GM18499 (cell line): ENCODE measurements at regions not wholly inside any gene's neighbourhood (a gene's known extent, or its start where the extent isn't known, plus 50 kb on each side); places are given as distances from the start of the nearest gene placed in this dataset.

ENCODE experiments used
- ATAC-seq: cut with Tn5 transposase; IDR thresholded peaks from one replicate; pipeline ENCODE4 v1.9.1; 2021; ENCODE audit warnings: moderate number of reproducible peaks; ENCODE audit not compliant: insufficient read depth, unreplicated experiment

DNA sequence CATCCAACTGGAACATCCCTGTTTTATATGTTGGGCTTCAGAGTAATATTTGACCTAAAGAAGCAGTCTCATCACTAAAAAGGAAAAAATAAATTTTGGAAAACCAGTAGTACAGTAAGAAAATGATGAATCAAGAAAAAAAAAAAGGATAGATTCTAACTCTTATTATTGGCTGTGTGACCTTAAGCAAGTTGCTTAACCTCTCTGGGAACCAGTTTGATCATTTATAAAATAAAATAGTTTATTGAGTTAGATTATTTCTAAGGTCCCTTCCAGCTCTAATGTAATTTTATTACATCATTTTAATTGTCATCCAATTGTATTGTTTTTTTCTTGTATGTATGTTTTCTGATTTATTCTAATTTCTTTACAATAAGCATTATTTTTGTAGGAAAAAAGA, 127.0 kb downstream of the PRELID2 start:
- no peak for ATAC-seq

DNA sequence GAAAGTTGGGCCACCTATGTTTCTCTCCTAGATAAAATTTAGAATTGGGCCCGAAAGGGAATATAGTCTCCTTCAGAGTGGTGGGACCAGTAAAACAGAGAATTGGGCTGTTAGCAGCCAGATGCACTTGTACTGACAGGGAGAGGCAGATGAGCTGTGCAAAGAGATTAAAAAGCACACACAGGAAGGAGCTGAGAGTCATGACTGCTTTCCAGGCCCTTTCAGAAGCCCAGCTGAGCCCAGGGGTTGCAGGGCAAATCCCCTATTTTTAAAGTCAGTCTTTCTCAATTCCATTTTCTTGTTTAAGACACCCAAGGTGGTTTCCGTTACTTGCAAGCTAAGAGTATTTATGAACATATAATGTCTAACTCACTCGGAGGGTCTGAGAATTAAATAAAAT, 130.4 kb downstream of the PRELID2 start:
- ATAC-seq = no peak

DNA sequence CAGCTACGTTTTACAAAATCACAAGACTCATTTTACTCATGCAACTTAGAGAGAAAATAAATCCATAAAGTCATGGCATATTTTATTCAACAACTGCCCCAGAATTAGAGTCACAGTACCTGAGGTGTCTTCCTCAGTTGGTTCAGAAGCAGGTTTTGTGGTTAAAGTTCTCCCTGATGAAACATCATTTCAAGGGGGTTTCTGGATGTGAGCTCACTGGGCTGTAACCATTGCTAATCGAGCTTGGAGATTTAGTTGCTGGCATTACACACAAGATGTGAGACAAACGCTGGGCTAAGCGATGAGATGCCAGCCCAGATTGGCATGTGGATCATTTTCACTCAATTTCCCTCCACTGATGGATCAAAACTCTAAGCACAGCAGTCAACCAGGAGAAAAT, 131.3 kb downstream of the PRELID2 start:
- ATAC-seq = no peak

DNA sequence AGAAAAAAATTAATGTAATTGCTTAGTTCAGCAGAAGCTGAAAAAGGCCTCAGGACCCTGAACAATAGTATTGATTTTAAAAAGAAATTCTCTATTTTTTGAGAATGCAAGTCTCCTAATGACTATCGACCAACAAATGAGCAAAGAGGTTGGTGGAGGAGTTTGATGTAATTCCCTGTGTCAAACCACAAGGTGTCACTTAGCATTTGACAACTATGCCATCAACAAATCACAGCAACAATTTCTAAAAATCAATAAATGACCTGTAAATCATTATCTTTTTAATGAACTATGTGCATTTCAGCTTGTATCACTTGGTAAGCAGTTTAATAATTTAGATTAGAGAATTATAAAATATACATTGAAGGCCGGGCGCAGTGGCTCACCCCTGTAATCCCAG, 133.7 kb downstream of the PRELID2 start:
- no peak for ATAC-seq

DNA sequence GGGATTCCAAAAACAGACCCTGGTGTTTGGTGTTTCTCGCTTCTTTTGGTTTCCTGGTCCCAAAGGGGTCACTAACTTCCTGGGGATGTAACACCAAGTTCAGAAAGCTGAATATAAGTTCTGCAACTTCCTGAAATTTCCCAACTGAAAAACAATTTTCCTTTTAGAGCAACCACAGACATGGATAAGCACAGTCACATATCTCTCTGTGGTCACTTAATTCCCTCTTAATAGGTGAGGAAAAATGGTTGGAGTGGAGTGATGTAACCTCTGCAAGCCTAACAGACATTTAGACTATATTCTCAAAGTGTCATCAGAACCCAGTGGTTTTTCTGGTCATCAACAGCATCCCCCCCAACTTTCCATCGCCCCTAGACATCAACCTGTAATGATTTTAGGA, 135.3 kb downstream of the PRELID2 start:
- ATAC-seq = no peak

DNA sequence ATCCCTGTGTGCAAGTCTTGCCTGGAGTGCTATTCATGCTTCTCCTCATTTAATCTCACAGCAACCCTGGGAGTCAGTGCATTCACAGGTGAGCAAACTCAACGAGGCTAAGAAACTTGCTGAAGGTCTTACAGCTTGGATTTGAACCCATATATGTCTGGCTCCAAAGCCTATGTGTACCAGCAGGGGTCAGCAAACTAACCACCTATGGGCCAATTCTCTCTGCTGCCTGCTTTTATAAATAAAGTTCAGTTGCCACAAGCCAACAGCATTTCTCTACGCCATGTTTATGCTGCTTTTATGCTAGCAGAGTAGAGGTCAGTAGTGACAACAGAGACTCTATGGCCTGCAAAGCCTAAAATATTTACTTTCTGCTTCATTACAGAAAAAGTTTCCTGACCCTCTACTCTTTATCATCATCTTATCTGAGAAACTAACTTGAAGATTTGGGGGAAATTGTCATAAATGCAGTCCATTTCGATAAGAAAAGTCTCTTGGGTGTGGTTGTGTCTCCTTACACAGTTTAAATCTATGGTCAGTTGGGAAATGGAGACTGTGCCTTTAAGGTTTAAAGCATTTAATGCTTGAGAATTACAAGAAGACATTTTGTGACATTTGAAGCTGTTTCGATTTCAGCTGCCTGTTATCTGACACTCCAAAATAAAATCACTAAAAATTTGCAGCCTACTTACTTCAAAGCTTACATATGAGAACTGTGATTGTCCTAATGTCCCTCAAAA, 137.7 kb downstream of the PRELID2 start:
- peak; percentile 60 for ATAC-seq

DNA sequence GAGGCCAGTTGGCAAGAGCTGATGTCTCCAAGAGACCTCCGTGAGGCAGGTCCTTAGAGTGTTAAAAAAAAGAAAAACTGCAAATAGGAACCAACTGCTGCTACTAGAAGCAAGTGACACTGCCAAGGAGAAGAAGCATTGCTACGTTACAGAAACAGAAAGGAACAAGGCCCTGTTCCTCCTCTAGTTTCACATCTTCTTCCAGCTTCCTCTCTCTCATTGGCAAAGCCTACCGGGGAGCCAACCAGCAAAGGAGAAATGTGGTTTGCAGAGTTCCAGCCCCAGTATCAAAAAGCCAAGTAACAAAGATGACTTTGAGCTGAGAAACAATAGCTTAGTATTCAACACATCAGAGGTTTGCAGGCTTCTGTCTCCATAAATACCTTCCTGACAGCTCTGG, 145.9 kb downstream of the PRELID2 start:
- peak; percentile 90 for ATAC-seq

DNA sequence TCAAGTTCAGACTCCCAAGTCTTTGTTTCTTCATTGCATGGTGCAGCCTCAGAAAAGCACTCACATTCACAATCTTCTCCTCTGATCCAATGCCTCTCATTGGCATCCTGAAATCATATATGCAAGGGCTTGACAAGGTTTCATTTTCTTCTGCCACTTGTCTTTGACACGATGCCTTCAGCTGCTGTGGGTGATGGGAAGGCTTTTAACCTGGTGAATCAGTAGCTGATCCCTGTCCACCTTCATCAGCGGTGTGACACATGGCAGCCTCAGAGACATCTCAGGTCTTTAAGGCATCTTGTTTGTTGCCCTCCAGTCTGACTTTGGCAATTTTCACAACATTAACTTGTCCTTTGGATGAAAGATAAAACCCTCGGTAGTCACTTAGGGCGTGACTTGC, 147.2 kb downstream of the PRELID2 start:
- no peak for ATAC-seq

DNA sequence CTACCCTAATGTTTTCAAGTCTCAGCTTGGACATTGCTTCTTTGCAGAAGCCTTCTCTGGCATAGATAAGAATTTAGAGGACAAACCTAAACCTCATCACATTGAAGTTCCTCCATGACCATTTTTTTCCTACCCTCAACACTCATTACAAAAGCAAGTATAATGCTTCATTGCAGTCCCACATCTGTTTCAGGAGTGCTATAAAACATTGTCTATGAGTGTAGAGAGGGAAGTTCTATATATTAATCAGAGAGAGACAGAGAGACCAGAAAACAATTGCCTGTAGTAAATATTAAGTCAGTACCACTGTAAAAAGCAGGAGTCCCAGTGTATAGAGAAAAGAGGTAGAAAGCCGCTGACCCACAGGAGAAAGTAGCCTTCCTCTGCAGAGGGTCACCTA, 149.7 kb downstream of the PRELID2 start:
- no peak for ATAC-seq

DNA sequence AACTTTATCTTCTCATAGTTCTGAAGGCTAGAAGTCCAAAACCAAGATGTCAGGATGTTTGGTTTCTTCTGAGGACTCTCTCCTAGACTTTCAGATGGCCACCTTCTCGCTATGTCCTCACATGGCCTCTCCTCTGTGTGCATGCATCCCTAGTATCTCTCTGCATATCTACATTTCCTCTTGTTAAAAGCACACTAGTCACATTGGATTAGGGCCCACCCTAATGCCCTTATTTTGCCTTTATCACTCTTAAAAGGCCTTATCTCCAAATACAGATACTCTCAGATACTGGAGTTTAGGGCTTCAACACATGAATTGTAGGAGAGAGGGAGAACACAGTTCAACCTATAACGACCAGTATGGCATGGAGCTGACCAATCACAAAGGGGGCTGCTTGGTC, 151.7 kb downstream of the PRELID2 start:
- ATAC-seq = no peak

DNA sequence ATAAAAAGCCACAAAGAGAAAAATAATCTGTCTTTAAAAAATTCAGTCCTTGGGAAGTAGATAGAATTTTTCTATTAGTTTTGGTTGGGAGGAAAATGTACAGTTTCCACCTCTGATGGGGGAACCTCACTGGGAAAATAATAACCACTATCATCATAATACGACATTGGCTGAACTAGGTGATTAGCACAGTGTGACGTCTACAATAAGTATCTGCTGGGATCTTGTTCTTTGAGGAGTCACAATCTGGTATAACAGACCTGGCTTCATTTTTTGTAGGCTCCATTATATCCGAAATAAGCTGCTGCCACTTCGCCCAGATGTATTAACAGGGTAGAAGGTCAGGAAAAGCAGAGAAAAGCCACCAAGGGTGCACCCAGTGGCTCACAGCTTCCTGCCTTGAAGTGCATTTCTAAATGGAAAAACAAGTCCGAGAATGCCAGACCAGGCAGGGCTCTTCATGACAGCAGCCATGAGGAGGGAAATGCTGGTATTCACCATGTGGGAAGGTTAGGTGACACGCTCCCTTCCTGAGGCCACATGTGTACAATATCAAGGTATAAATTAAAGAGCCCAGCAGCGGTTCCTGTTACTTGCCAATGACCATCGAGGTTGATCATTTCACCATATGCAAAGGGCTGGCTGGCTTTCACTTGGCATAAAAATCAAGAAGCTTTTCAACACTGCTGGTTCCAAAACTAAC, 152.8 kb downstream of the PRELID2 start:
- ATAC-seq = no peak

DNA sequence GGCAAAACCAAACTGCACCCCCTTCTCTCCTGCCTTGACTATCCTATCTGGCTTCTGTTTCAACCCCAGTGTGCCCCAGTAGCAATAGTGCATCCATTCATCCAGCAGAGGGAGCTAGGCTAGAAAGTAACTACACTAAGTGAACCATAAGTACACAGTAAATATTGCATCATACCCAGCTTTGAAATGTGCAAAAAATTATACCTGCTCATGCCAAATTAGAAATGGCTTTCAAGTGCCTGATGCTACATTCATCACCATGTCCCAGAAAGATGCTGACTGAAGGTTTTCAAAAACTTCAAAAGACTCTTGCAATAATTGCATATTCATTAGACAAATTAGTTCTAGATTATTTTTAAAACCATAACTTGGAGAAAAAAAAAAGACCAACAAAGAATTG, 153.5 kb downstream of the PRELID2 start:
- peak; percentile 98 for ATAC-seq

DNA sequence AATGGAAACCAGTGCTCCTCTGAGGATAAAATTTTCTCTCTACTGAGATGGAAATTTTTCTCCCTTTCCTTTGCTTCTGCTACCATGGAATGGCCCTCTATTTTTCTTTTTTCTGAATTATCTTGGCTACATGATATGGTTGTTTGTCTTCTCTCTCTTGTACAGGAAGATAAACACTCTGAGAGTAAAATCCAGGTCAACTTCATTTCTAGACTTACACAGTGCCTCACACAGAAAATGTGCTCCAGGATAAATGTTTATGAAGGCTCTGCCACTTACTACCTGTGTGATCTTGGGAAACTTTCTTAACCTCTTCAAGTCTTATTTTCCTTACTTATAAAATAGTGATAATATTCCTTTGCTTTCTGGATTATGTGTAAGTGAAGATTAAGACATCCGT, 153.9 kb downstream of the PRELID2 start:
- ATAC-seq = no peak

DNA sequence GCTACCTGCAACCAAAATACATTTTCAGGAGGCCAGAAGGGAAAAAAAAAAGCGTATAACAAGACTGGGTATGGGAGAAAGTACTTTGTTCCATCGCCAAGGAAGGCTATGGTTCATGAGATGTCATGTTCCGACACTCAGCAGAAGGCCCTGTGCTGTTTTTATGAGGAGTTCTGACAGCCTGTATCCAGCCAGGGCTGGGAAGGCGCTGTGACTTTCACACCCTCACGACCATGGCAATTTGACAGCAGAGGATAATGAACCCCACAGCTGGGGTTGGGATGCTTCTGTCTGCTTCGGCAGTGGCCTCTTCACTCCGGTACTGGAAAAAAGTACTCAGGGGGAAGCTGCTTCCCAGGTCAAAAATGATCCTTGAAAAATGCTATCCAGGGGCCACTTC, 154.4 kb downstream of the PRELID2 start:
- ATAC-seq = no peak

DNA sequence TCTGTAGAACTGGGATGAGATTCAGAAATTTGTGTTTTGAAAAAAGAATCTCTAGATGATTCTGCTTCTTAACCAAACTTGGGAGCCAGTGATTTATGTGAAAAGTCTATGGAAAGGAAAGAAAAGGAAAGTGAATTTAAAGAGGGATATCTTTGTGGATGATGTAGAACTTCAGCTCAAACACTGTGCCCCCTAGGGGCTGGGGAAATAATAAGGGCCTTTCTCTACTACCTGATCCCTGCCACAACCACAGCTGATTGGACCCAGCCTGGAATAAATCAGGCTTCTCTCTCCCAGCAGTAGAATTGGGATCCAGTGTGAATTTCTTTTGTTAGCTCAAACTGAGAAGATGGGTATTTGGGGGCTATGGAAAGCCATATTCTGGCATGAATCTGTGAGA, 155.0 kb downstream of the PRELID2 start:
- ATAC-seq = no peak

DNA sequence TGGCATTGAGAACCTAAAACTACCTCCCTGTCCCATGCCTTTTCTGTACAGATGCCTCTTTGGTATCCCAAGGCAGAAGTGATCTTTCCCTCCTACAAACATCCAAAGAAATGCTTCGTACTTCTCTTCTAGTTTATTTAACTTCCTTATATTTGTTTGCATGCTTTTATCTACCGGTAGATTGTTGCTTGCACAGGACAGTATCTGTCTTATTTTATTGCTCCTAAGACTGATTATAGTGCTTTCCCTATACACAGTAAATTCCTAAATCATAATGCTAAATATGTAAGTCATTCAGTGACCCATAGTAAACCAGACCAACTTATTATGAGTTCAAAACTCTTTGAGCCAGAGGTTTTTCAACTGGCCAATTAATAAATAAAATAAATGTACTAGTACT, 156.9 kb downstream of the PRELID2 start:
- no peak for ATAC-seq

DNA sequence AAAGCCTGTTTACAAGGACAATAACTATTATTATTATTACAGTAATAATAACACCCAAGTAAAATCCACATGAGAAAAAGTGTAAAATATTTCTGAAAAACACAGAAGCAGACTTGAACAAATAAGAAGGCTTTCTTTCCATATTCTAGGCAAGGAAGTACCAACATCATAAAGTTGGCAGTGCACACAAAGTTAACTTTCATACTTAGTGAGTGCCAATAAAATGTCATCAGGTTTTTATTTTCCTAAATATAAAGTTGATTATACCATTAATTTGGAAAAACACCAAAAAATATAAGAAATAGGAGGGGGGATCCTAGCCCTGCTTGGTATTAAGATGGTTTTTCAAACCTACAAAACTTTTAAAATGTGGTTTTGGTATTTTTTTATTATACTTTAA, 161.4 kb downstream of the PRELID2 start:
- no peak for ATAC-seq

DNA sequence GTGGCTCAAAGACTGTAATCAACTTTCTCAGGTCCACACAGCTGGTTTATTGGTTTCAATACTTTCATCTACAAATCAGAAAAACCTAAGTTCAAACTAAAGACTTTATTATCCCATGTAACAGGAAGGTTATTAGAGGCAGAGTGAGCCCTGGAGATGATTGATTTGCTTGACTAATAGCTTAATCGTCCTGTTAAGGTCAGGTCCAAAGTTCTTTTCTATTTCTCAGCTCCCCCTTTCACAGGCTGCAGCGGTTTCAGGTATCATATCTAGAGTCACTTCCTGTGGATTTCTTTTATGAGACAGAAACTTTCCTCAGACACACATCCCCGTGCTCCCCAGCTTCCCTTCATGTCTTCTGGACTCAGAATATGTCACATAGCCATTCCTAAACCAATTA, 166.4 kb downstream of the PRELID2 start:
- ATAC-seq = no peak

DNA sequence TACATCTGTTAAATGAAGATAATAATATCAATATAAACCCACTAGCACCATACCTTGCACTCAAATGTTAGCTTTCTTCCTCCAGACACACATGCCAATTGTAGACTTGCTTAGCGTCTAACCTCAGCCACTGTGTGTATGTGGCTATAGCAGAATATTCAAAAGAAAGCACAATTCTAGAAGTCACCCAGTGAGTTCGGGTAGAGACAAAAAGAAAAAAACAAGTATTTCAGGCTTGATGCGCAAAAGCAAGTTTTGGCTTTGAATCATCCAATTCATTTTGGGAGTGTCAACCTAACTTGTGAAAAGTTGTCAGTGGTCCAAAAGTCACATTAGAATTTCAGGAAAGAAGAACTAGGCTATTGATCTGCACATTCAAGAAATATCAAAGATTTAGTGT, 167.4 kb downstream of the PRELID2 start:
- ATAC-seq = no peak

DNA sequence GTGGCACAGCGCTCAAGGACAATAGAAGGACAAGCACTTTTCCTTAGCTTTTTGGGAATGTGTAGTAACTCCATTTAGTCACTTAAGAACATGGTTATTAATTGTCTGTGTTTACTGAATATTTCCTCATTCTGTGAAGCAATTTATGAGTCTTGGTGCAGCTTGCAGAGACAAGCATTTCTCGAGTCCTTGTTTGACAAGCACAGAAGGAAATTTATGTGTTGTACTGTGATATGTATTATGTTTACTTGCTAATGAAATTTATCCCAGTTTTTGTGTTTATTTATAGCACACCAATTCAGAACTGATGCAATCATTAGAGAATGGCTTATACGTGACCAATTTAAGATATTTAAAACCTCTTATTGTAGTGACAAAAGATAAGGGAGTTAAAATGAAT, 168.6 kb downstream of the PRELID2 start:
- ATAC-seq = no peak

DNA sequence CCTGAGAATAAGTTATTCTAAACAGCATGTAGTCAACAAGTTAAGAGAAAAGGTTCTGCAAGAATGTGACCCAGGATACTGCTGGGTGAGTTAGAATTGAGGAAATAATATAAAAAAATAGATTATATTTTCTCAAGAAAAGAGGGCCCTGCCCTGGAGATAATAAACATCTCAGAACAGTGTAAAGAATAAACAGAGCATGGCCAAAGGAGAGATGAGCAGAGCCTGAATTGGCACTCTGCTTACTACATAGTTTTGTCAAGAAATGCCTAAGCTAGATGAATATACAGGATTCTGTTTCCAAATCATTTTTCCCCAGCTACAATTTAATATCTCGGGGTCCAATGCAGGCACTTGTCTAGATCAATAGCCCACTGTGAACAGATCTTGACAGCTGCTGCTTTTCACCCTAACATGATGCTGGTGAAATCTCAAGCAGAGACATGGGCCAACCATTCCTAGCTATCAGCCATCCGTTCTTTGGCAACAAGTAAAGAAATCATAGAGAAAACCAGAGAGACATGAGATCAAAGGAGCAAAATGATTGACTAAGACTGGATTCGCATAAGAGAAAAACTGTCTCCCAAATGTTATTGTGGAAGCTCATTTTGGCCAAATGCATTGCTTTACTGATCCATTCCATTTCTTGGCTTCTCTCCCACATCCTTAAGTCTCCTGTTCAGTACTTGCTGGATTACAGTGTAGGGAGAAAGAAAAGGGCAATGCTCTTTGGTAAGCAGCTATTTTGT, 173.2 kb downstream of the PRELID2 start:
- ATAC-seq = no peak
